RWPE2 (cell line): ENCODE measurements at regions not wholly inside any gene's neighbourhood (a gene's known extent, or its start where the extent isn't known, plus 50 kb on each side); places are given as distances from the start of the nearest gene placed in this dataset.

Source experiments
- ATAC-seq: fragments of 200-7000 bp; cut with Tn5 transposase; 3 replicates; pipeline ENCODE4 v1.9.1; 2021; ENCODE audit warnings: low read depth
- DNase-seq: peaks from one replicate; pipeline ENCODE4 v3.0.0-alpha.2; 2020; ENCODE audit warnings: low spot score
- H3K27ac ChIP-seq: fragments of 450-650 bp; 2 replicates; pipeline ENCODE4 v1.5.1; 2017; ENCODE audit warnings: mild to moderate bottlenecking; ENCODE audit not compliant: poor library complexity, severe bottlenecking
- H3K27me3 ChIP-seq: fragments of 250-450 bp; sonication (Bioruptor Pico); 2 replicates; pipeline ENCODE4 v1.5.1; 2021; ENCODE audit warnings: mild to moderate bottlenecking, moderate library complexity; ENCODE audit not compliant: insufficient read depth, poor library complexity, severe bottlenecking
- H3K36me3 ChIP-seq: fragments of 250-450 bp; sonication (Bioruptor Pico); 2 replicates; pipeline ENCODE4 v1.5.1; 2020; ENCODE audit warnings: low read depth, mild to moderate bottlenecking, moderate library complexity
- H3K4me1 ChIP-seq: fragments of 250-450 bp; sonication (Bioruptor Pico); 2 replicates; pipeline ENCODE4 v1.5.1; 2021; ENCODE audit warnings: mild to moderate bottlenecking, moderate library complexity; ENCODE audit not compliant: insufficient read depth, poor library complexity, severe bottlenecking
- H3K4me3 ChIP-seq: fragments of 250-450 bp; sonication (Bioruptor Pico); 2 replicates; pipeline ENCODE4 v1.5.1; 2021; ENCODE audit warnings: mild to moderate bottlenecking, moderate library complexity; ENCODE audit not compliant: severe bottlenecking
- H3K9me3 ChIP-seq: fragments of 250-450 bp; sonication (Bioruptor Pico); 2 replicates; pipeline ENCODE4 v1.5.1; 2021; ENCODE audit warnings: mild to moderate bottlenecking, moderate library complexity; ENCODE audit not compliant: severe bottlenecking
- CTCF ChIP-seq: fragments of 450-650 bp; IDR thresholded peaks from one replicate; pipeline ENCODE4 v1.5.1; 2017; ENCODE audit warnings: mild to moderate bottlenecking, moderate library complexity; ENCODE audit not compliant: poor library complexity, severe bottlenecking

GRCh38 chr15:61746589-61746988 is 313.7 kb downstream of the VPS13C start:
- Histone ChIP-seq H3K27me3 (no peaks in the 10 kb centered on the region), H3K4me1 (peaks cover 47% of the 10 kb centered on the region), H3K4me3 (no peak overlapping the region), H3K36me3 (no peaks in the 10 kb centered on the region), H3K9me3 (no peaks in the 10 kb centered on the region), H3K27ac (no peak overlapping the region)
- no peak for TF ChIP-seq CTCF
- no peak for ATAC-seq
- DNase-seq, result no peak

- H3K36me3 ChIP-seq, result no peaks in the 10 kb centered on the region
- peaks cover 16% of the 10 kb centered on the region for H3K4me1 ChIP-seq
- no peaks in the 10 kb centered on the region for H3K27me3 ChIP-seq
- TF ChIP-seq CTCF, result no peak
- H3K9me3 ChIP-seq, result no peaks in the 10 kb centered on the region
- ATAC-seq, result no peak
- no peak overlapping the region for H3K4me3 ChIP-seq
- no peak overlapping the region for H3K27ac ChIP-seq
- no peak for DNase-seq
These were observed 316.8 kb downstream of the VPS13C start for GRCh38 chr15:61743345-61743909.

GRCh38 chr15:61742591-61742990 is 317.7 kb downstream of the VPS13C start:
- no peak for TF ChIP-seq CTCF
- Histone ChIP-seq H3K4me1 (peaks cover 11% of the 10 kb centered on the region), H3K9me3 (no peaks in the 10 kb centered on the region), H3K27ac (no peak overlapping the region), H3K4me3 (no peak overlapping the region), H3K36me3 (no peaks in the 10 kb centered on the region), H3K27me3 (no peaks in the 10 kb centered on the region)
- ATAC-seq, result peak; percentile 88
- no peak for DNase-seq

GRCh38 chr15:61736790-61737189 is 323.5 kb downstream of the VPS13C start:
- Histone ChIP-seq H3K36me3 (no peaks in the 10 kb centered on the region), H3K9me3 (no peaks in the 10 kb centered on the region), H3K27me3 (no peaks in the 10 kb centered on the region), H3K4me1 (no peaks in the 10 kb centered on the region), H3K4me3 (no peak overlapping the region), H3K27ac (no peak overlapping the region)
- no peak for TF ChIP-seq CTCF
- ATAC-seq (no peak), DNase-seq (no peak)

- H3K9me3 ChIP-seq, result no peaks in the 10 kb centered on the region
- TF ChIP-seq CTCF, result no peak
- no peak overlapping the region for H3K27ac ChIP-seq
- no peak overlapping the region for H3K4me3 ChIP-seq
- H3K4me1 ChIP-seq, result no peaks in the 10 kb centered on the region
- no peaks in the 10 kb centered on the region for H3K36me3 ChIP-seq
- ATAC-seq (no peak), DNase-seq (no peak)
- H3K27me3 ChIP-seq, result no peaks in the 10 kb centered on the region
These were observed 329.1 kb downstream of the VPS13C start for GRCh38 chr15:61731099-61731498.
